GM19043 (cell line): ENCODE measurements at regions not wholly inside any gene's neighbourhood (a gene's known extent, or its start where the extent isn't known, plus 50 kb on each side); places are given as distances from the start of the nearest gene placed in this dataset.

Source experiments
- ATAC-seq: cut with Tn5 transposase; IDR thresholded peaks from one replicate; pipeline ENCODE4 v1.9.1; 2021; ENCODE audit warnings: low read depth; ENCODE audit not compliant: unreplicated experiment

GRCh38 chr15:62912282-62912681 lies 130.3 kb upstream of the TPM1 start:
- no peak for ATAC-seq

- ATAC-seq: no peak
These were observed 129.7 kb upstream of the TPM1 start for GRCh38 chr15:62912808-62913207.

GRCh38 chr15:62913246-62913645 lies 129.3 kb upstream of the TPM1 start:
- ATAC-seq: no peak

GRCh38 chr15:62914461-62915079 lies 128.0 kb upstream of the TPM1 start:
- ATAC-seq: no peak

- no peak for ATAC-seq
These were observed 121.7 kb upstream of the TPM1 start for GRCh38 chr15:62920682-62921502.

GRCh38 chr15:62922514-62922913 lies 120.0 kb upstream of the TPM1 start:
- no peak for ATAC-seq

GRCh38 chr15:62925875-62926274 lies 116.7 kb upstream of the TPM1 start:
- ATAC-seq: no peak

- no peak for ATAC-seq
These were observed 115.4 kb upstream of the TPM1 start for GRCh38 chr15:62927196-62927595.

GRCh38 chr15:62927836-62928235 lies 114.7 kb upstream of the TPM1 start:
- no peak for ATAC-seq

GRCh38 chr15:62928242-62928999 lies 114.1 kb upstream of the TPM1 start:
- ATAC-seq: no peak

- no peak for ATAC-seq
These were observed 113.6 kb upstream of the TPM1 start for GRCh38 chr15:62929000-62929357.

GRCh38 chr15:62931650-62932049 lies 110.9 kb upstream of the TPM1 start:
- no peak for ATAC-seq

GRCh38 chr15:62932436-62932835 lies 110.1 kb upstream of the TPM1 start:
- ATAC-seq: no peak

GRCh38 chr15:62933386-62933785 lies 109.2 kb upstream of the TPM1 start:
- no peak for ATAC-seq

- no peak for ATAC-seq
These were observed 108.1 kb upstream of the TPM1 start for GRCh38 chr15:62934236-62934971.

- no peak for ATAC-seq
These were observed 107.1 kb upstream of the TPM1 start for GRCh38 chr15:62935300-62936081.

- no peak for ATAC-seq
These were observed 103.7 kb upstream of the TPM1 start for GRCh38 chr15:62938825-62939224.

GRCh38 chr15:62940093-62940754 lies 102.3 kb upstream of the TPM1 start:
- ATAC-seq: no peak

- no peak for ATAC-seq
These were observed 101.7 kb upstream of the TPM1 start for GRCh38 chr15:62940755-62941361.
